Activated CD4-positive, alpha-beta T cell treated with anti-CD3 and anti-CD28 coated beads, Interleukin-2, amount 10 ng/mL, durations not matched to agents 24 days and 14 days (primary cell): ENCODE measurements at regions not wholly inside any gene's neighbourhood (a gene's known extent, or its start where the extent isn't known, plus 50 kb on each side); places are given as distances from the start of the nearest gene placed in this dataset.

ENCODE experiments used
- DNase-seq: peaks from one replicate; pipeline ENCODE4 v3.0.0; 2022
- H3K27ac Mint-ChIP-seq: one replicate; pipeline ENCODE4 v1.8.0; 2022; ENCODE audit warnings: mild to moderate bottlenecking, mixed read lengths
- H3K27me3 Mint-ChIP-seq: one replicate; pipeline ENCODE4 v1.8.0; 2022; ENCODE audit warnings: mixed read lengths
- H3K36me3 Mint-ChIP-seq: one replicate; pipeline ENCODE4 v1.8.0; 2022; ENCODE audit warnings: low read depth, mild to moderate bottlenecking, mixed read lengths
- H3K4me1 Mint-ChIP-seq: one replicate; pipeline ENCODE4 v1.8.0; 2021; ENCODE audit warnings: mixed read lengths
- H3K4me3 Mint-ChIP-seq: one replicate; pipeline ENCODE4 v1.8.0; 2022; ENCODE audit warnings: mild to moderate bottlenecking, moderate library complexity, mixed read lengths
- H3K9me3 Mint-ChIP-seq: one replicate; pipeline ENCODE4 v1.8.0; 2021; ENCODE audit warnings: mixed read lengths
- intact Hi-C: fragments of 100-400 bp; cut with micrococcal nuclease; formaldehyde crosslinking; loops from one replicate; pipeline ENCODE4 v1.15.1; 2023

- no peaks in the 10 kb centered on the region for H3K4me1 Mint-ChIP-seq
- intact Hi-C loops, result no loop called here
- no peak overlapping the region for H3K27ac Mint-ChIP-seq
- no peaks in the 10 kb centered on the region for H3K36me3 Mint-ChIP-seq
- no peak for DNase-seq
- H3K27me3 Mint-ChIP-seq, result peaks cover 2% of the 10 kb centered on the region
- no peaks in the 10 kb centered on the region for H3K9me3 Mint-ChIP-seq
- H3K4me3 Mint-ChIP-seq, result no peak overlapping the region
These were observed 752.1 kb upstream of the ALCAM start for GRCh38 chr3:104614564-104614963.

GRCh38 chr3:104628185-104628789 lies 738.4 kb upstream of the ALCAM start:
- no peak for DNase-seq
- Mint-ChIP-seq H3K27ac (no peak overlapping the region), H3K27me3 (no peaks in the 10 kb centered on the region), H3K9me3 (no peaks in the 10 kb centered on the region), H3K36me3 (no peaks in the 10 kb centered on the region), H3K4me1 (no peaks in the 10 kb centered on the region), H3K4me3 (no peak overlapping the region)
- intact Hi-C loops, result no loop called here

DNA sequence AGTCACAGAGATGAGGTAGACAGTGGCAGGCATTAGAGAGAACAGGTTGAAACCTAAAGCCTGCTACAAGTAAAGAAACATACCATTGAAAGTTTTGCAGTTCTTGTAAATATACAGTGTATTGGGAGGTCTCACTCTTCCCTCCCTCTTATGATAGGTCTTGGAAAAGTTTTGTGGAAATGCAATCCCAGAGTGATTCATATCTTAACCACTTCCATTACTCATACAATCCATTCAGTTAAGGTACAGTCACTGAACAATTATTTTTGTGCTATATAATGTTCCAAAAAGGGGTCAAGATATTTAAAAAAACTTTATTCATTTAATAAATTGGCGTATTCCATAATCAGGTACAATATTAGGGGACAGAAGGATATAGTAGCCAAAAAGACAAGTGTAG lies 737.7 kb upstream of the ALCAM start:
- Mint-ChIP-seq H3K9me3 (no peaks in the 10 kb centered on the region), H3K4me3 (no peak overlapping the region), H3K36me3 (no peaks in the 10 kb centered on the region), H3K27me3 (no peaks in the 10 kb centered on the region), H3K27ac (no peak overlapping the region), H3K4me1 (no peaks in the 10 kb centered on the region)
- intact Hi-C loops, result no loop called here
- no peak for DNase-seq

- no peak for DNase-seq
- Mint-ChIP-seq H3K9me3 (no peaks in the 10 kb centered on the region), H3K27me3 (no peaks in the 10 kb centered on the region), H3K4me3 (no peak overlapping the region), H3K36me3 (no peaks in the 10 kb centered on the region), H3K4me1 (no peaks in the 10 kb centered on the region), H3K27ac (no peak overlapping the region)
- intact Hi-C loops, result no loop called here
These were observed 735.5 kb upstream of the ALCAM start for GRCh38 chr3:104631254-104631653.

GRCh38 chr3:104632521-104632920 lies 734.2 kb upstream of the ALCAM start:
- H3K27me3 Mint-ChIP-seq, result no peaks in the 10 kb centered on the region
- no peaks in the 10 kb centered on the region for H3K4me1 Mint-ChIP-seq
- H3K4me3 Mint-ChIP-seq, result no peak overlapping the region
- no peak overlapping the region for H3K27ac Mint-ChIP-seq
- intact Hi-C loops, result no loop called here
- H3K36me3 Mint-ChIP-seq, result no peaks in the 10 kb centered on the region
- H3K9me3 Mint-ChIP-seq, result no peaks in the 10 kb centered on the region
- DNase-seq, result no peak

DNA sequence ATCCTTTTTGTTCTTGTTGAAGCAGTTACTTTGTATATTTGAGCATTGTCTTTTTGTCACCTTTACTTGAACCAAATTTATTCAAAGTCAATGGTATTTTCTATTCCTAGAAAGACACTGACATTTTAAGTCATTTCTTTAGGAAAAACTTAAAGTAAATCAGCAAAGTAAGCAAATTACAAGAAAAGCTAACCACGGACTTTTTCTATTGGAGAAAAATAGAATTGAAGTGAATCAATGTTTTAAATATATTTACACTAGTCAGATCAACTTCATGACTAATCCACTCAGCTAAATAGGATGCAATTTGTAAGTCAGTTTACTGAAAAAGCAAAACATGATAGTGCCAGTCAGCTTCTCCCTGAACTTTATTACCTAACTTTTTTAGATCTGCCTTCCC lies 733.8 kb upstream of the ALCAM start:
- no peaks in the 10 kb centered on the region for H3K27me3 Mint-ChIP-seq
- no peaks in the 10 kb centered on the region for H3K9me3 Mint-ChIP-seq
- H3K27ac Mint-ChIP-seq, result no peak overlapping the region
- DNase-seq, result no peak
- no peaks in the 10 kb centered on the region for H3K4me1 Mint-ChIP-seq
- intact Hi-C loops, result no loop called here
- no peak overlapping the region for H3K4me3 Mint-ChIP-seq
- H3K36me3 Mint-ChIP-seq, result no peaks in the 10 kb centered on the region

DNA sequence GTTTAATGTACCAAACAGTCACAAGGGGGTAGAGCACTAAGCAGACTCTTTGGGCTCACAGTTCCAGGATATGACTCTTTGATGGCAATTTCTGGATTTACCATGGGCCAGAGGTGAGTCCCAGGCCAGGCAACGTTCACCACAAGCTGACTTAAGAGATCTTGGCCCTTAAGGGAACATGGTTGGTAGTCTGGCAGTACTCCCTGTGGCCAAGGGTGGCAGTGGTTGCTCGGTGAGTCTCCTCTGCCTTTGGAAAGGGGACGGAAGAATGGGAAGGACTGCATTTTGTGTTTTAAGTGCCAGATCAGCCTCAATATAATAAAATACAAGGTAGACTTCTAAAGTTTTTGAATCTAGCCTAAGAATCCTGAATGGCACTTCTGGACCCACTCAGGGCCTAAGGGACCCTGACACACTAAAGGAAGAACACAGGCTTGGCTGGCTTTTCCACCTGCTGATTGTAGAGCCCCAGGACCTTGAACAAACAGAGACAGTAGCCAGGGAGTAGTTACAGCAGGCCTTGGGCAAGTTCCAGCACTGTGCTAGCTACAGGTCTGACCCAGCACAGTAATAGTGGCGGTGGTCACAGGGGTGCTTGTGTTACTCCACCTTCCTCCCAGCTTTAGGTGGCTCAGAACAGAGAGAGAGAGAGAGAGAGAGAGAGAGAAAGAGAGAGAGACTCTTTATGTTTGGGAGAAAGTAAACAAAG lies 730.7 kb upstream of the ALCAM start:
- H3K36me3 Mint-ChIP-seq, result no peaks in the 10 kb centered on the region
- peaks cover 2% of the 10 kb centered on the region for H3K9me3 Mint-ChIP-seq
- no peaks in the 10 kb centered on the region for H3K27me3 Mint-ChIP-seq
- no peaks in the 10 kb centered on the region for H3K4me1 Mint-ChIP-seq
- H3K27ac Mint-ChIP-seq, result no peak overlapping the region
- H3K4me3 Mint-ChIP-seq, result no peak overlapping the region
- no peak for DNase-seq
- intact Hi-C loops, result no loop called here

DNA sequence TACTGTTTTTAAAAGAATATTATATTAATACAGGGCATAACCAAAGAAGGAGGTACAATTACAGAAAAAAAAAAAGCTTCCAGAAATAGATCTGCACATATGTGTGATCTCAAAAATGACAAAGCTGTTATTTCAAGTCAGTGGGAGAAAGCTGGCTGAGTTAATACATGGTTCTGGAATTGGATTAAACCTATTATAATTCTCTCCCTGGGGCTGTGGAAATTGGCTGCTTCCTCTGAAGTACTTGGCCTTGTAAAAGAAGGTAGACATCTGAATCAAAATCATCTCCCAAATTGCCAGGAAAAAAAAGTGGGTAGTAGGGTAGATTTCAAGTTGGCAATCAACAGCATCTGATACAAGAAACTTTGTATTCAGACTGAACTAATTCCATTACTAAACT lies 723.9 kb upstream of the ALCAM start:
- no peak overlapping the region for H3K4me3 Mint-ChIP-seq
- DNase-seq, result no peak
- intact Hi-C loops, result no loop called here
- peaks cover 4% of the 10 kb centered on the region for H3K9me3 Mint-ChIP-seq
- H3K36me3 Mint-ChIP-seq, result no peaks in the 10 kb centered on the region
- H3K27me3 Mint-ChIP-seq, result no peaks in the 10 kb centered on the region
- H3K27ac Mint-ChIP-seq, result no peak overlapping the region
- H3K4me1 Mint-ChIP-seq, result no peaks in the 10 kb centered on the region

DNA sequence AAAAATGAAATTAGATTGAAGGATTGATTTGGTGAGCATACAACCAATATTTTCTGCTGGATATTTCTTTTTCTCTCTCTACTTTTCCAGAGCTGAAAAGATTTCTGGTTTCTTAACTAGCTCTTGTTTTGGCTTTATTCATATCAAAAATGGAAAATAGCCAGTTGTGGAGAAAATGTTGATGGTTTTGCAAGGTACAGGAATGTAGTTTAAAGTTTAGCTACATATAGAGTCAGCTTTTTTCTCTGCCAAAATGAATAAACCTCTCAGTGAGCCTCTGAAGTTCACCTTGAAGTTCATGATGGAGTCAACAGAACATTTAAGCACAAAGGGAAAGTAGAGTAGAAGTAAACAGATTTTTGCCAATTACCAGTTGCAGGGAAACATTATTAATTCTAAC lies 720.5 kb upstream of the ALCAM start:
- no peak for DNase-seq
- intact Hi-C loops, result no loop called here
- H3K4me1 Mint-ChIP-seq, result no peaks in the 10 kb centered on the region
- H3K4me3 Mint-ChIP-seq, result no peak overlapping the region
- no peak overlapping the region for H3K27ac Mint-ChIP-seq
- H3K36me3 Mint-ChIP-seq, result no peaks in the 10 kb centered on the region
- H3K27me3 Mint-ChIP-seq, result no peaks in the 10 kb centered on the region
- H3K9me3 Mint-ChIP-seq, result no peaks in the 10 kb centered on the region

- DNase-seq, result no peak
- H3K27me3 Mint-ChIP-seq, result no peaks in the 10 kb centered on the region
- intact Hi-C loops, result no loop called here
- H3K4me3 Mint-ChIP-seq, result no peak overlapping the region
- no peaks in the 10 kb centered on the region for H3K36me3 Mint-ChIP-seq
- no peak overlapping the region for H3K27ac Mint-ChIP-seq
- H3K4me1 Mint-ChIP-seq, result no peaks in the 10 kb centered on the region
- H3K9me3 Mint-ChIP-seq, result no peaks in the 10 kb centered on the region
These were observed 717.9 kb upstream of the ALCAM start for GRCh38 chr3:104648823-104649222.

GRCh38 chr3:104669083-104669482 lies 697.6 kb upstream of the ALCAM start:
- Mint-ChIP-seq H3K4me3 (no peak overlapping the region), H3K27me3 (no peaks in the 10 kb centered on the region), H3K4me1 (no peaks in the 10 kb centered on the region), H3K27ac (no peak overlapping the region), H3K9me3 (no peaks in the 10 kb centered on the region), H3K36me3 (no peaks in the 10 kb centered on the region)
- no peak for DNase-seq
- intact Hi-C loops, result no loop called here

DNA sequence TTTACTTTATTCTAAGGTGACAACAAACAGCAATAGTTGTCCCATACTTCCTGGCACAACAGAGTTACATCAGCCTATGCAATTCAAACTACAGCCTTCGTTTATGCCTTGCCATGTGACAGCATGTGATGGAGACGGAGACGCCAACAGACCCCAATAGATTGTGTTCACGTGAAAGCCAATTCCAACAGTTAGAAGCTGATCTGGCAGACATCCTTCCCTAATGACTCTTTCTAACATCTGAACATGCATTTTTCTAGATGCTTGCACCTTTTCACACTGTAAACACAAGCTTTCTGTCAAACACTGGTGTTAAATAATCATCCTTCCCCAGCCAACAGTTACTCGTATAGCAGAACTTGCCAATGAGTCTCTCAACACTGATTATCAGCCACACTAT lies 694.4 kb upstream of the ALCAM start:
- intact Hi-C loops, result no loop called here
- no peaks in the 10 kb centered on the region for H3K36me3 Mint-ChIP-seq
- H3K27me3 Mint-ChIP-seq, result no peaks in the 10 kb centered on the region
- no peak overlapping the region for H3K4me3 Mint-ChIP-seq
- DNase-seq, result no peak
- H3K4me1 Mint-ChIP-seq, result no peaks in the 10 kb centered on the region
- no peak overlapping the region for H3K27ac Mint-ChIP-seq
- H3K9me3 Mint-ChIP-seq, result no peaks in the 10 kb centered on the region

DNA sequence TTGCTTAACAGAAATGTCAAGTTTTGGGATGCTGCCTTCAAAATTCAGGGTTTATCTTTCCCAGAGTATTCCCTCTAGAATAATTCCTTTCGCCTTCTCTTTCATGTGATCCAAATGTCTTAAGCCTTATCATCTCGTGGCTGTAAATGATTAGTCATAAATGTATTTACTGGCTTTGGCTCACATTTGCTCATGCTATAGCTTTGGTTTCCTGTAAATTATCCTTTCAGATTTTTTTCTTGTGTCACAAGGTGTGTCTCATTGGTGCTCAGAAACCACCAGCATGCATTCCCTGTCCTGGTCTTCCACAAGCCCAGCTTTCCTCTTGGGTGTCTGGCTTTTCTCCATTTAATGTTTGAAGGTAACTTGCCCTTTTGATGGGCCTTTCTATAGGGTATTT lies 692.7 kb upstream of the ALCAM start:
- no peak overlapping the region for H3K27ac Mint-ChIP-seq
- no peaks in the 10 kb centered on the region for H3K4me1 Mint-ChIP-seq
- DNase-seq, result no peak
- intact Hi-C loops, result no loop called here
- no peaks in the 10 kb centered on the region for H3K36me3 Mint-ChIP-seq
- H3K4me3 Mint-ChIP-seq, result no peak overlapping the region
- H3K9me3 Mint-ChIP-seq, result no peaks in the 10 kb centered on the region
- H3K27me3 Mint-ChIP-seq, result no peaks in the 10 kb centered on the region

DNA sequence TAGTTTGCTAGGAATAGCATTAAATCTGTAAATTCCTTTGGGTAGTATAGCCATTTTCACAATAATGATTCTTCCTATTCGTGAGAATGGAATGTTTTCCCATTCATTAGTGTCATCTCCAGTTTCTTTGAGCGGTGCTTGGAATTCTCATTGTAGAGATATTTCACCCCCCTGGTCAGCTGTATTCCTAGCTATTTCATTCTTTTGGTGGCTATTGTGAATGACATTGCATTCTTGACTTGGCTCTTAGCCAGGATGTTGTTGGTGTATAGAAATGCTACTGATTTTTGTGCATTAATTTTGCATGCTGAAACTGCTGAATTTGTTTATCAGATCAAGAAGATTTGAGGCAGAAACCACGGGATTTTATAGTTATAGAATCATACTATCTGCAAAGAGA lies 690.5 kb upstream of the ALCAM start:
- no peak overlapping the region for H3K27ac Mint-ChIP-seq
- intact Hi-C loops, result no loop called here
- no peak for DNase-seq
- H3K27me3 Mint-ChIP-seq, result no peaks in the 10 kb centered on the region
- no peaks in the 10 kb centered on the region for H3K4me1 Mint-ChIP-seq
- H3K36me3 Mint-ChIP-seq, result no peaks in the 10 kb centered on the region
- H3K9me3 Mint-ChIP-seq, result no peaks in the 10 kb centered on the region
- no peak overlapping the region for H3K4me3 Mint-ChIP-seq

GRCh38 chr3:104677932-104678331 lies 688.8 kb upstream of the ALCAM start:
- no peaks in the 10 kb centered on the region for H3K27me3 Mint-ChIP-seq
- no peaks in the 10 kb centered on the region for H3K4me1 Mint-ChIP-seq
- DNase-seq, result no peak
- no peak overlapping the region for H3K4me3 Mint-ChIP-seq
- H3K36me3 Mint-ChIP-seq, result no peaks in the 10 kb centered on the region
- H3K27ac Mint-ChIP-seq, result no peak overlapping the region
- intact Hi-C loops, result no loop called here
- H3K9me3 Mint-ChIP-seq, result no peaks in the 10 kb centered on the region
